Tibial nerve (tissue), 4 donors: ENCODE measurements at regions not wholly inside any gene's neighbourhood (a gene's known extent, or its start where the extent isn't known, plus 50 kb on each side); places are given as distances from the start of the nearest gene placed in this dataset.
A peak's percentile ranks its signal among the peaks of the same experiment; 100 is the strongest.

Experiments
- DNase-seq, 2 donors: peaks; one replicate each; pipeline ENCODE4 v3.0.0-alpha.2; 2019; ENCODE audit warnings: low spot score in 2 of 2
- H3K27ac ChIP-seq, 4 donors: fragments of 200-600 bp; sonication (generic) in 3 of 4; one replicate each; pipeline ENCODE4 v1.5.1; 2017 to 2019; ENCODE audit warnings: mild to moderate bottlenecking in 1 of 4
- H3K27me3 ChIP-seq, 2 donors: fragments of 200-600 bp; sonication (generic) in 1 of 2; one replicate each; pipeline versions ENCODE4 v1.5.1 to v1.6.0; 2017 to 2019
- H3K36me3 ChIP-seq, 3 donors: fragments of 200-600 bp; sonication (generic); one replicate each; pipeline ENCODE4 v1.5.1; 2018 to 2019
- H3K4me1 ChIP-seq, 4 donors: fragments of 200-600 bp; sonication (generic) in 3 of 4; one replicate each; pipeline ENCODE4 v1.5.1; 2017 to 2019
- H3K4me3 ChIP-seq, 4 donors: fragments of 200-600 bp; sonication (generic) in 3 of 4; one replicate each; pipeline ENCODE4 v1.5.1; 2017 to 2019; ENCODE audit warnings: mild to moderate bottlenecking in 1 of 4, moderate library complexity in 1 of 4
- H3K9me3 ChIP-seq, 4 donors: fragments of 200-600 bp; sonication (generic) in 3 of 4; one replicate each; pipeline ENCODE4 v1.5.1; 2017 to 2019
- CTCF ChIP-seq, 5 experiments: fragments of 200-600 bp in 3 of 5; fragments of 450-650 bp in 2 of 5; sonication (generic) in 3 of 5; IDR thresholded peaks; one replicate each; pipeline ENCODE4 v1.5.1; 2016 to 2019; ENCODE audit warnings: antibody characterized with exemption in 5 of 5, mild to moderate bottlenecking in 3 of 5, moderate library complexity in 2 of 5
- EP300 ChIP-seq, 2 donors: sonication (generic); formaldehyde crosslinking; IDR thresholded peaks; one replicate each; pipeline ENCODE4 v1.6.1; 2017; ENCODE audit warnings: antibody characterized with exemption in 2 of 2, mild to moderate bottlenecking in 1 of 2
- POLR2A ChIP-seq, 2 donors: fragments of 450-650 bp; IDR thresholded peaks; one replicate each; pipeline ENCODE4 v1.6.1; 2017; ENCODE audit warnings: antibody characterized with exemption in 2 of 2, mild to moderate bottlenecking in 2 of 2, moderate library complexity in 2 of 2
- WGBS, 2 donors: methylation state at CpG; one replicate each; pipeline ENCODE4 v1.1.5; 2018; 5-methylcytosine and 5-hydroxymethylcytosine counted together

- H3K9me3 ChIP-seq: peaks cover 0 to 3% (median 0%) of the 10 kb centered on the region in 4 donors
- no peak for TF ChIP-seq POLR2A (IDR thresholded peaks at IDR 0.05)
- TF ChIP-seq CTCF (IDR thresholded peaks at IDR 0.05): no peak
- no peak for TF ChIP-seq EP300 (IDR thresholded peaks at IDR 0.05)
- H3K36me3 ChIP-seq: no peaks in the 10 kb centered on the region
- 40 to 55% methylated on average over 3 of the region's 3 CpGs for WGBS, 2 donors
- H3K4me1 ChIP-seq: no peaks in the 10 kb centered on the region
- peak overlapping the region in 1 of 4 donors; percentile 33 for H3K27ac ChIP-seq
- H3K27me3 ChIP-seq: no peaks in the 10 kb centered on the region
- DNase-seq: no peak
- no peak overlapping the region for H3K4me3 ChIP-seq
Observed at GRCh38 chr6:98747960-98748359, 86.4 kb upstream of the POU3F2 start.

- TF ChIP-seq EP300 (IDR thresholded peaks at IDR 0.05) (no peak), CTCF (IDR thresholded peaks at IDR 0.05) (no peak), POLR2A (IDR thresholded peaks at IDR 0.05) (no peak)
- no peak overlapping the region for H3K27ac ChIP-seq
- peaks cover 0 to 8% (median 0%) of the 10 kb centered on the region in 4 donors for H3K9me3 ChIP-seq
- H3K4me3 ChIP-seq: no peak overlapping the region
- H3K36me3 ChIP-seq: no peaks in the 10 kb centered on the region
- no peak for DNase-seq
- H3K4me1 ChIP-seq: peaks cover 0 to under 1% (median 0%) of the 10 kb centered on the region in 4 donors
- no peaks in the 10 kb centered on the region for H3K27me3 ChIP-seq
Observed at GRCh38 chr6:98759459-98759858, 74.9 kb upstream of the POU3F2 start.

GRCh38 chr6:98764373-98764911, 69.9 kb upstream of the POU3F2 start:
- DNase-seq: no peak
- H3K27ac ChIP-seq: peak overlapping the region in 1 of 4 donors; percentile 30
- H3K4me1 ChIP-seq: peaks cover 0 to 4% (median 0%) of the 10 kb centered on the region in 4 donors
- H3K27me3 ChIP-seq: no peaks in the 10 kb centered on the region
- peak overlapping the region in 3 of 4 donors; percentile 19 to 44 (median 27) for H3K4me3 ChIP-seq
- TF ChIP-seq POLR2A (IDR thresholded peaks at IDR 0.05) (no peak), EP300 (IDR thresholded peaks at IDR 0.05) (no peak), CTCF (IDR thresholded peaks at IDR 0.05) (no peak)
- peaks cover 0 to 8% (median 0%) of the 10 kb centered on the region in 4 donors for H3K9me3 ChIP-seq
- WGBS, 2 donors: 22 to 36% methylated on average over 1 of the region's 1 CpG
- no peaks in the 10 kb centered on the region for H3K36me3 ChIP-seq

GRCh38 chr6:98769546-98769945, 64.8 kb upstream of the POU3F2 start:
- WGBS, 2 donors: 91 to 95% methylated on average over 1 of the region's 1 CpG
- Histone ChIP-seq H3K4me3 (no peak overlapping the region), H3K36me3 (no peaks in the 10 kb centered on the region), H3K9me3 (no peaks in the 10 kb centered on the region), H3K27me3 (no peaks in the 10 kb centered on the region), H3K27ac (no peak overlapping the region), H3K4me1 (peaks cover 0 to 3% (median 0%) of the 10 kb centered on the region in 4 donors)
- DNase-seq: no peak
- TF ChIP-seq POLR2A (IDR thresholded peaks at IDR 0.05): no peak
- TF ChIP-seq CTCF (IDR thresholded peaks at IDR 0.05): no peak
- TF ChIP-seq EP300 (IDR thresholded peaks at IDR 0.05): no peak

GRCh38 chr6:98775205-98775604, 59.2 kb upstream of the POU3F2 start:
- Histone ChIP-seq H3K4me3 (no peak overlapping the region), H3K9me3 (no peaks in the 10 kb centered on the region), H3K27ac (no peak overlapping the region), H3K27me3 (no peaks in the 10 kb centered on the region), H3K4me1 (no peaks in the 10 kb centered on the region), H3K36me3 (no peaks in the 10 kb centered on the region)
- TF ChIP-seq EP300 (IDR thresholded peaks at IDR 0.05) (no peak), POLR2A (IDR thresholded peaks at IDR 0.05) (no peak), CTCF (IDR thresholded peaks at IDR 0.05) (no peak)
- 51 to 52% methylated on average over 2 of the region's 2 CpGs for WGBS, 2 donors
- no peak for DNase-seq
